GM12878 (cell line): ENCODE measurements at regions not wholly inside any gene's neighbourhood (a gene's known extent, or its start where the extent isn't known, plus 50 kb on each side); places are given as distances from the start of the nearest gene placed in this dataset.

Experiments used
- ATAC-seq: fragments of 200-7000 bp; cut with Tn5 transposase; 3 replicates; pipeline ENCODE4 v1.9.1; 2020; ENCODE audit warnings: mild to moderate bottlenecking, moderate library complexity
- BruUV-seq: library from RNA; stranded (reverse); fragments of 400-500 nt; replicated peaks from 2 replicates; lab custom pipeline; 2021; lab: Mats Ljungman, UMichigan
- CTCF ChIA-PET: fragments of 300-600 bp; sonication (Branson Sonifier 250); formaldehyde crosslinking; extraction: SDS; loops from one replicate; lab custom pipeline; 2021; ENCODE audit warnings: inconsistent platforms; lab: Yijun Ruan, JAX
- POLR2A ChIA-PET: fragments of 350-600 bp; formaldehyde crosslinking; extraction: SDS; loops from one replicate; lab custom pipeline; 2021; ENCODE audit warnings: inconsistent platforms; lab: Charles Lee
- RAD21 ChIA-PET: fragments of 300-600 bp; sonication (Branson Sonifier 250); formaldehyde crosslinking; loops from one replicate; lab custom pipeline; 2023; ENCODE audit warnings: antibody characterized with exemption; ENCODE audit not compliant: unreplicated experiment; lab: Charles Lee
- SMC1A ChIA-PET: fragments of 300-600 bp; sonication (Branson Sonifier 250); formaldehyde crosslinking; loops from one replicate; lab custom pipeline; 2023; ENCODE audit not compliant: unreplicated experiment, uncharacterized antibody; lab: Charles Lee
- DNase-seq: peaks from one replicate; pipeline ENCODE4 v3.0.0-alpha.2; 2011; ENCODE audit warnings: low read depth, low spot score
- FAIRE-seq: peaks from 3 replicates; lab custom pipeline; 2011; peaks lifted over from hg19 to GRCh38; lab: Jason Lieb, UNC
- H2AFZ ChIP-seq: 2 replicates; pipeline ENCODE4 v1.6.0; 2011; ENCODE audit warnings: low read depth, low read length, control low read depth; ENCODE audit not compliant: control insufficient read depth
- H3K27ac ChIP-seq: 2 replicates; pipeline ENCODE4 v1.5.1; 2011; ENCODE audit warnings: control low read depth; ENCODE audit not compliant: control insufficient read depth, insufficient read depth
- H3K27me3 ChIP-seq, 2 experiments: replicated peaks in 1 of 2; 2 replicates each; pipeline versions ENCODE4 v1.6.0 to v1.6.1; 2011; ENCODE audit warnings: low read length in 1 of 2; ENCODE audit not compliant: control insufficient read depth in 2 of 2, insufficient read depth in 2 of 2
- H3K36me3 ChIP-seq, 2 experiments: 2 replicates each; pipeline ENCODE4 v1.5.1; 2011; ENCODE audit warnings: low read length in 1 of 2; ENCODE audit not compliant: control insufficient read depth in 2 of 2, insufficient read depth in 2 of 2
- H3K4me1 ChIP-seq: 2 replicates; pipeline ENCODE4 v1.6.1; 2011; ENCODE audit warnings: mild to moderate bottlenecking, low read length, moderate library complexity, mixed read lengths; ENCODE audit not compliant: control insufficient read depth, insufficient read depth
- H3K4me2 ChIP-seq: 2 replicates; pipeline ENCODE4 v1.6.0; 2011; ENCODE audit warnings: control low read depth; ENCODE audit not compliant: control insufficient read depth, insufficient read depth
- H3K4me3 ChIP-seq: fragments of 200-600 bp; sonication (generic); 2 replicates; pipeline ENCODE4 v1.5.1; 2016
- H3K79me2 ChIP-seq: 2 replicates; pipeline ENCODE4 v1.6.0; 2011; ENCODE audit warnings: low read length; ENCODE audit not compliant: control insufficient read depth, insufficient read depth
- H3K9ac ChIP-seq: 2 replicates; pipeline ENCODE4 v1.8.0; 2011; ENCODE audit warnings: low read length, control low read depth, mixed read lengths; ENCODE audit not compliant: control insufficient read depth, insufficient read depth
- H3K9me3 ChIP-seq: replicated peaks from 3 replicates; pipeline ENCODE4 v1.5.1; 2011; ENCODE audit warnings: mild to moderate bottlenecking, low read length; ENCODE audit not compliant: control insufficient read depth, insufficient read depth
- H4K20me1 ChIP-seq: 2 replicates; pipeline ENCODE4 v1.6.0; 2011; ENCODE audit not compliant: control insufficient read depth, insufficient read depth
- BMI1 ChIP-seq: fragments of 450-650 bp; IDR thresholded peaks from 2 replicates; pipeline ENCODE4 v1.6.1; 2016; ENCODE audit warnings: mild to moderate bottlenecking, moderate library complexity, borderline replicate concordance
- CBFB ChIP-seq: IDR thresholded peaks from 2 replicates; pipeline ENCODE4 v1.6.1; 2016; ENCODE audit warnings: antibody characterized with exemption, low read depth
- FOS ChIP-seq: IDR thresholded peaks from 3 replicates; pipeline ENCODE4 v1.6.1; 2011; ENCODE audit warnings: borderline replicate concordance; ENCODE audit not compliant: insufficient read length; ENCODE audit errors: extremely low read depth
- FOXM1 ChIP-seq: IDR thresholded peaks from 2 replicates; pipeline ENCODE4 v1.6.1; 2012; ENCODE audit warnings: low read depth, mild to moderate bottlenecking, inconsistent platforms, low read length, moderate library complexity
- IKZF1 ChIP-seq: fragments of 450-650 bp; conservative IDR thresholded peaks from 2 replicates; pipeline ENCODE4 v1.6.1; 2017; ENCODE audit warnings: antibody characterized with exemption, mild to moderate bottlenecking
- IKZF2 ChIP-seq, 2 experiments: fragments of 450-650 bp; IDR thresholded peaks; 2 replicates each; pipeline ENCODE4 v1.6.1; 2017; ENCODE audit warnings: mild to moderate bottlenecking in 2 of 2, moderate library complexity in 2 of 2
- IRF3 ChIP-seq: fragments of 450-650 bp; IDR thresholded peaks from 2 replicates; pipeline ENCODE4 v1.6.1; 2014; ENCODE audit warnings: mild to moderate bottlenecking
- MYB ChIP-seq: fragments of 150-350 bp; IDR thresholded peaks from 2 replicates; pipeline ENCODE4 v1.6.1; 2014; ENCODE audit warnings: mild to moderate bottlenecking, low read depth, low read length, borderline replicate concordance
- NFXL1 ChIP-seq: fragments of 450-650 bp; IDR thresholded peaks from 2 replicates; pipeline ENCODE4 v1.6.1; 2017; ENCODE audit warnings: antibody characterized with exemption, mild to moderate bottlenecking, borderline replicate concordance
- RAD21 ChIP-seq: IDR thresholded peaks from 2 replicates; pipeline ENCODE4 v1.6.1; 2011; ENCODE audit warnings: mild to moderate bottlenecking, low read depth, low read length, moderate library complexity; ENCODE audit not compliant: insufficient read depth
- SREBF2 ChIP-seq: IDR thresholded peaks from 2 replicates; pipeline ENCODE4 v1.6.1; 2012; ENCODE audit warnings: mild to moderate bottlenecking, low read length
- SRF ChIP-seq, 2 experiments: IDR thresholded peaks; 2 replicates each; pipeline ENCODE4 v1.6.1; 2011; ENCODE audit warnings: low read depth in 2 of 2, low read length in 2 of 2, mild to moderate bottlenecking in 1 of 2, moderate library complexity in 1 of 2
- STAT1 ChIP-seq: fragments of 450-650 bp; conservative IDR thresholded peaks from 2 replicates; pipeline ENCODE4 v1.6.1; 2014; ENCODE audit warnings: antibody characterized with exemption, mild to moderate bottlenecking
- TCF3 ChIP-seq: IDR thresholded peaks from 2 replicates; pipeline ENCODE4 v1.6.1; 2012; ENCODE audit warnings: low read depth, mild to moderate bottlenecking, low read length, borderline replicate concordance; ENCODE audit not compliant: insufficient read depth
- WGBS: methylation state at CpG from one replicate; pipeline ENCODE4 v1.1.6; 2016; ENCODE audit warnings: low lambda C conversion rate; ENCODE audit not compliant: insufficient replicate concordance, insufficient coverage; ENCODE audit errors: missing lambda C conversion rate; 5-methylcytosine and 5-hydroxymethylcytosine counted together
- in situ Hi-C: fragments of 300-500 bp; cut with MboI; formaldehyde crosslinking; loops from 9 replicates; pipeline ENCODE4 v1.14.3; 2018; ENCODE audit warnings: mixed read lengths
- intact Hi-C: fragments of 100-400 bp; cut with micrococcal nuclease; formaldehyde crosslinking; loops from one replicate; pipeline ENCODE4 v1.14.2; 2022; ENCODE audit not compliant: unreplicated experiment
- TF ChIP-seq, protein P1 (sequence below): fragments of 450-650 bp; IDR thresholded peaks from 2 replicates; pipeline ENCODE4 v1.6.1; 2017; ENCODE audit warnings: mild to moderate bottlenecking, moderate library complexity
- TF ChIP-seq, protein P2 (sequence below): IDR thresholded peaks from 2 replicates; pipeline ENCODE4 v1.6.1; 2012; ENCODE audit warnings: mild to moderate bottlenecking, low read depth, low read length

- TF ChIP-seq IKZF2 (IDR thresholded peaks at IDR 0.05) (no peak), SREBF2 (no peak), TCF3 (no peak), MYB (no peak), FOXM1 (no peak), FOS (no peak)
These were observed 129.7 kb downstream of the MYCN start (continued) for GRCh38 chr2:16069933-16070647.

GRCh38 chr2:16069663-16069932 lies 129.2 kb downstream of the MYCN start:
- Histone ChIP-seq H3K79me2 (no peaks in the 10 kb centered on the region), H3K4me2 (no peak overlapping the region), H3K9ac (no peak overlapping the region), H3K36me3 (no peaks in the 10 kb centered on the region), H3K27ac (no peak overlapping the region), H3K27me3 (no peaks in the 10 kb centered on the region; a peak in 1 of 4 replicates), H4K20me1 (no peaks in the 10 kb centered on the region), H3K9me3 (no peaks in the 10 kb centered on the region; the same call in 2 of the 3 replicates), H2AFZ (no peak overlapping the region), H3K4me3 (no peak overlapping the region), H3K4me1 (no peaks in the 10 kb centered on the region)
- no TSS peak for BruUV-seq
- SMC1A ChIA-PET = no interaction called here
- WGBS = 41% methylated on average over 8 of the region's 8 CpGs
- in situ Hi-C loops (no loop called here), intact Hi-C loops (no loop called here)
- no peak for DNase-seq
- no peak for ATAC-seq
- RAD21 ChIA-PET = no interaction called here
- POLR2A ChIA-PET = no interaction called here
- FAIRE-seq = no peak
- CTCF ChIA-PET = no interaction called here
- no peak for TF ChIP-seq IRF3
- no peak for TF ChIP-seq BMI1
- TF ChIP-seq, protein P1, sequence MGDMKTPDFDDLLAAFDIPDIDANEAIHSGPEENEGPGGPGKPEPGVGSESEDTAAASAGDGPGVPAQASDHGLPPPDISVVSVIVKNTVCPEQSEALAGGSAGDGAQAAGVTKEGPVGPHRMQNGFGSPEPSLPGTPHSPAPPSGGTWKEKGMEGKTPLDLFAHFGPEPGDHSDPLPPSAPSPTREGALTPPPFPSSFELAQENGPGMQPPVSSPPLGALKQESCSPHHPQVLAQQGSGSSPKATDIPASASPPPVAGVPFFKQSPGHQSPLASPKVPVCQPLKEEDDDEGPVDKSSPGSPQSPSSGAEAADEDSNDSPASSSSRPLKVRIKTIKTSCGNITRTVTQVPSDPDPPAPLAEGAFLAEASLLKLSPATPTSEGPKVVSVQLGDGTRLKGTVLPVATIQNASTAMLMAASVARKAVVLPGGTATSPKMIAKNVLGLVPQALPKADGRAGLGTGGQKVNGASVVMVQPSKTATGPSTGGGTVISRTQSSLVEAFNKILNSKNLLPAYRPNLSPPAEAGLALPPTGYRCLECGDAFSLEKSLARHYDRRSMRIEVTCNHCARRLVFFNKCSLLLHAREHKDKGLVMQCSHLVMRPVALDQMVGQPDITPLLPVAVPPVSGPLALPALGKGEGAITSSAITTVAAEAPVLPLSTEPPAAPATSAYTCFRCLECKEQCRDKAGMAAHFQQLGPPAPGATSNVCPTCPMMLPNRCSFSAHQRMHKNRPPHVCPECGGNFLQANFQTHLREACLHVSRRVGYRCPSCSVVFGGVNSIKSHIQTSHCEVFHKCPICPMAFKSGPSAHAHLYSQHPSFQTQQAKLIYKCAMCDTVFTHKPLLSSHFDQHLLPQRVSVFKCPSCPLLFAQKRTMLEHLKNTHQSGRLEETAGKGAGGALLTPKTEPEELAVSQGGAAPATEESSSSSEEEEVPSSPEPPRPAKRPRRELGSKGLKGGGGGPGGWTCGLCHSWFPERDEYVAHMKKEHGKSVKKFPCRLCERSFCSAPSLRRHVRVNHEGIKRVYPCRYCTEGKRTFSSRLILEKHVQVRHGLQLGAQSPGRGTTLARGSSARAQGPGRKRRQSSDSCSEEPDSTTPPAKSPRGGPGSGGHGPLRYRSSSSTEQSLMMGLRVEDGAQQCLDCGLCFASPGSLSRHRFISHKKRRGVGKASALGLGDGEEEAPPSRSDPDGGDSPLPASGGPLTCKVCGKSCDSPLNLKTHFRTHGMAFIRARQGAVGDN = no peak
- TF ChIP-seq, protein P2, sequence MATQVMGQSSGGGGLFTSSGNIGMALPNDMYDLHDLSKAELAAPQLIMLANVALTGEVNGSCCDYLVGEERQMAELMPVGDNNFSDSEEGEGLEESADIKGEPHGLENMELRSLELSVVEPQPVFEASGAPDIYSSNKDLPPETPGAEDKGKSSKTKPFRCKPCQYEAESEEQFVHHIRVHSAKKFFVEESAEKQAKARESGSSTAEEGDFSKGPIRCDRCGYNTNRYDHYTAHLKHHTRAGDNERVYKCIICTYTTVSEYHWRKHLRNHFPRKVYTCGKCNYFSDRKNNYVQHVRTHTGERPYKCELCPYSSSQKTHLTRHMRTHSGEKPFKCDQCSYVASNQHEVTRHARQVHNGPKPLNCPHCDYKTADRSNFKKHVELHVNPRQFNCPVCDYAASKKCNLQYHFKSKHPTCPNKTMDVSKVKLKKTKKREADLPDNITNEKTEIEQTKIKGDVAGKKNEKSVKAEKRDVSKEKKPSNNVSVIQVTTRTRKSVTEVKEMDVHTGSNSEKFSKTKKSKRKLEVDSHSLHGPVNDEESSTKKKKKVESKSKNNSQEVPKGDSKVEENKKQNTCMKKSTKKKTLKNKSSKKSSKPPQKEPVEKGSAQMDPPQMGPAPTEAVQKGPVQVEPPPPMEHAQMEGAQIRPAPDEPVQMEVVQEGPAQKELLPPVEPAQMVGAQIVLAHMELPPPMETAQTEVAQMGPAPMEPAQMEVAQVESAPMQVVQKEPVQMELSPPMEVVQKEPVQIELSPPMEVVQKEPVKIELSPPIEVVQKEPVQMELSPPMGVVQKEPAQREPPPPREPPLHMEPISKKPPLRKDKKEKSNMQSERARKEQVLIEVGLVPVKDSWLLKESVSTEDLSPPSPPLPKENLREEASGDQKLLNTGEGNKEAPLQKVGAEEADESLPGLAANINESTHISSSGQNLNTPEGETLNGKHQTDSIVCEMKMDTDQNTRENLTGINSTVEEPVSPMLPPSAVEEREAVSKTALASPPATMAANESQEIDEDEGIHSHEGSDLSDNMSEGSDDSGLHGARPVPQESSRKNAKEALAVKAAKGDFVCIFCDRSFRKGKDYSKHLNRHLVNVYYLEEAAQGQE = no peak
- no peak for TF ChIP-seq STAT1
- TF ChIP-seq IKZF1 = no peak
- no peak for TF ChIP-seq SREBF2
- no peak for TF ChIP-seq RAD21
- no peak for TF ChIP-seq CBFB
- no peak for TF ChIP-seq SRF (IDR thresholded peaks at IDR 0.05; ENCODE audit: low read depth in 2 of 2, low read length in 2 of 2)
- no peak for TF ChIP-seq NFXL1
